Astrocyte of the spinal cord (primary cell): ENCODE measurements at regions not wholly inside any gene's neighbourhood (a gene's known extent, or its start where the extent isn't known, plus 50 kb on each side); places are given as distances from the start of the nearest gene placed in this dataset.

Experiments used
- DNase-seq: peaks from one replicate; pipeline ENCODE4 v3.0.0; 2011; ENCODE audit warnings: low read depth, low spot score
- H3K4me3 ChIP-seq: 2 replicates; pipeline ENCODE4 v1.5.1; 2011; ENCODE audit warnings: low read depth, mild to moderate bottlenecking, low read length, moderate library complexity
- in situ Hi-C: cut with HindIII; loops from 2 replicates; pipeline ENCODE4 v1.10.0; 2017; ENCODE audit warnings: low sequenced_read_pairs
- TF ChIP-seq, protein P1 (sequence below): IDR thresholded peaks from 2 replicates; pipeline ENCODE4 v1.5.1; 2012; ENCODE audit warnings: low read depth, mild to moderate bottlenecking, low read length, inconsistent platforms

DNA sequence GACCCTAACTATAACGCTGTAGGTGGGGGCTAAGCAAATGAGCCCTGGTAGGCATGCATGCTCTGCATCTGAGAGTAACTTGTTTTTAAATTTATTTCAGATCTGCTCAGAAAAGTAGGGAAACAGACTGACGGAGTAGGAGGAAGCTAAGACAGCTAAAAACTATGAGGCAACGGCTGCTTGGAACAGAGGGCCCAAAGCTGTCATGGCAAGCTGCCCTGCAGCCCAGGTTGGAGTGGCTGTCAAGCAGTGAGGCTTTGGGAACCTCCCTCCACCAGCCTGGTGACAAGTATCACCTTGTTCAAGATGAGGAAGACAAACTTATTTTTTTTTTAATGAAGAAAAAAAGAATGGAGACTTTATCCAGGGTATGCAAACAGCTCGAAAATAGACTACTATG is 439.8 kb downstream of the NLGN4X start:
- no peak overlapping the region for H3K4me3 ChIP-seq
- TF ChIP-seq, protein P1, sequence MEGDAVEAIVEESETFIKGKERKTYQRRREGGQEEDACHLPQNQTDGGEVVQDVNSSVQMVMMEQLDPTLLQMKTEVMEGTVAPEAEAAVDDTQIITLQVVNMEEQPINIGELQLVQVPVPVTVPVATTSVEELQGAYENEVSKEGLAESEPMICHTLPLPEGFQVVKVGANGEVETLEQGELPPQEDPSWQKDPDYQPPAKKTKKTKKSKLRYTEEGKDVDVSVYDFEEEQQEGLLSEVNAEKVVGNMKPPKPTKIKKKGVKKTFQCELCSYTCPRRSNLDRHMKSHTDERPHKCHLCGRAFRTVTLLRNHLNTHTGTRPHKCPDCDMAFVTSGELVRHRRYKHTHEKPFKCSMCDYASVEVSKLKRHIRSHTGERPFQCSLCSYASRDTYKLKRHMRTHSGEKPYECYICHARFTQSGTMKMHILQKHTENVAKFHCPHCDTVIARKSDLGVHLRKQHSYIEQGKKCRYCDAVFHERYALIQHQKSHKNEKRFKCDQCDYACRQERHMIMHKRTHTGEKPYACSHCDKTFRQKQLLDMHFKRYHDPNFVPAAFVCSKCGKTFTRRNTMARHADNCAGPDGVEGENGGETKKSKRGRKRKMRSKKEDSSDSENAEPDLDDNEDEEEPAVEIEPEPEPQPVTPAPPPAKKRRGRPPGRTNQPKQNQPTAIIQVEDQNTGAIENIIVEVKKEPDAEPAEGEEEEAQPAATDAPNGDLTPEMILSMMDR = no peak
- no peak for DNase-seq
- in situ Hi-C loops = no loop called here

DNA sequence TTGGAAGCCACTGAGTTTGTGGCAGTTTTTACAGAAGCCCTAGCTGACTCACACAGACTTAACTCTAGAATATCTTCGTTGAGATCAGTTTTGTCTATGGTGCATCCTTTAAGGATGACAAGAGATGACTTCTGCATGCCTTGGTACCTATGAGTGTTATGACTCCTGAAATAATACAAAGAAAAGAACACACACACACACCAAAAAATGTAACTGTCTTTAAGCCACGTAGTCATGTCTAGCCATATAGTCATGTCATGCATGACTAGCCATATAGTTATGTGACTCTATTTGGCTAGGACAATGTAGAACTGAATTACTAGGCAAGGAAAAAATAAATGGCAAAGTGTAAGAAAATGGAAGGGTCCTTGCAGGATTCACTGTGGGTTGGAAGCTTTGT is 447.8 kb downstream of the NLGN4X start:
- H3K4me3 ChIP-seq = no peak overlapping the region
- in situ Hi-C loops = no loop called here
- TF ChIP-seq, protein P1 = no peak
- no peak for DNase-seq

DNA sequence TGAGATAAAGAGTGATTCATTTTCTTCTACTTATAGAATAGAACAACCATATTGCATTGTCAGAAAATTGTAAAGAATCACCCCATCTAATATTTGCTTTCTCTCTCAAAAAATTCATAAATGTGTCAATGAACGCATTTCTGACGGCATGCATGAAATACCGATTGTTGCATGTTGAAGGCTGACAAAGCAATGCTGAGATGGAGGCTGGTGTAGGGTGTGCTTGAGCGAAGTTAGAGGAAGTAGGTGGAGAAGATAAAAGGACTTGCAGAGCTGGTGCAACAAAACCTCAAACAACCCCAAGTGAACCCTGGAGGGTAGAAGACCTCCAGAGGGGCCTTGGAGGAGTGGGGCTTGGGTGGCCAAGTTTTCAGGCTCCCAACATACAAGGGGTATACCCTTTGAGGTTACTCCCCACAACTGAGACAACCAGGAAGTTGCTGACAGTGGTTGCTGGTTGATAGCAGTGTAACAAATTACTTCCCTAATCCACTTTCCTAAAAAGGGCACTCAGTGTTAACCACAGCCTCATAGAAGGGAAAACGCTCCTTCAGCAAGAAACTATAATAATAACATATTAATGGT is 452.7 kb downstream of the NLGN4X start:
- DNase-seq = no peak
- no peak overlapping the region for H3K4me3 ChIP-seq
- in situ Hi-C loops = no loop called here
- TF ChIP-seq, protein P1 = no peak

DNA sequence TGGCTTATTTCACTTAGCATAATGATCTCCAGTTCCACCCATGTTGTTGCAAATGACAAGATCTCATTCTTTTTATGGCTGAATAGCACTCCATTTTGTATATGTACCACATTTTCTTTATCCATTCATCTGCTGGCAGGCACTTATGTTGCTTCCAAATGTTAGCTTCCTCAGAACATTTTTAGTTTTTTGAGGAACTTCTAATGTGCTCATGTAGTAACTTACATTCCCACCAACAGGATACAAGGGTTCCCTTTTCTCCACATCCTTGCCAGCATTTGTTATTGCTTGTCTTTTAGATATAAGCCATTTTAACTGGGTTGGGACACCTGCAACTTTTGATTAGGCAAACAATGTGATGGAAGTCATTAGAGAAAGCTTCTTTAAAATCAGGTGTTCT is 454.2 kb downstream of the NLGN4X start:
- no peak overlapping the region for H3K4me3 ChIP-seq
- DNase-seq = no peak
- in situ Hi-C loops = no loop called here
- TF ChIP-seq, protein P1 = no peak

DNA sequence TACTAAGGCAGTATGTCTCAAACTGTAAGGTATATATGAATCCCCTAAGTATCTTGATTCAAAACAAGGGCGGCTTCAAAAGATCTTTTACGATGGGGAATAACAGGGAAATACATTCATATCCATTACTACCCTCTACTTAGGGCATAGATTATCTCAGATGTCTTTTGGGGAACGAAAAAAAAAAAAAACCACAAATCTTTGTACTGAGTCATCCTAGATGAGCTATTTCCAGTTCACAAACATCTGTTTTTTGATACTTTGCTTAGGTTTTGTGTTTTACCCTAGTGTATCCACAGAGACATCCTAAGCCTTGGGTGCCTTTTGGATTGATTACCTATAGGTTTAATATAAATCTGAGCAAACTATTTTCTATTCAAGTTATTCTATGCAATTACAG is 457.2 kb downstream of the NLGN4X start:
- in situ Hi-C loops = no loop called here
- no peak for DNase-seq
- TF ChIP-seq, protein P1 = no peak
- H3K4me3 ChIP-seq = no peak overlapping the region

DNA sequence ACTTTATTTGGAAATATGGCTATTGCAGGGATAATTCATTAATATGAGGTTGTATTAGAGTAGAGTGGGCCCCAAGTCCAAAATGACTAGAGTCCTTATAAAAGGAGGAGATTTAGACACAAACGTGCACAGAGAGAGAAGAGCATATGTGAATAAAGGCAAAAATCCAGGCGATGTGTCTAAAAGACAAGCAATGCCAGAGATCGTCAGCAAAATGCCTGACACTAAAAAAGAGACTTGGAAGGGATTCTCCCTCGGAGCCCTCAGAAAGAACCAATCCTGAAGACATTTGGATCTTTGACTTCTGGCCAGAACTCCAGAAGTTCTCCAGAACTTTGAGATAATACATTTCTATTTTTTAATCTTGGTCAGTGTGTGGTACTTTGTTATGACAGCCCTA is 472.1 kb downstream of the NLGN4X start:
- in situ Hi-C loops = no loop called here
- no peak for DNase-seq
- H3K4me3 ChIP-seq = no peak overlapping the region
- TF ChIP-seq, protein P1 = no peak

DNA sequence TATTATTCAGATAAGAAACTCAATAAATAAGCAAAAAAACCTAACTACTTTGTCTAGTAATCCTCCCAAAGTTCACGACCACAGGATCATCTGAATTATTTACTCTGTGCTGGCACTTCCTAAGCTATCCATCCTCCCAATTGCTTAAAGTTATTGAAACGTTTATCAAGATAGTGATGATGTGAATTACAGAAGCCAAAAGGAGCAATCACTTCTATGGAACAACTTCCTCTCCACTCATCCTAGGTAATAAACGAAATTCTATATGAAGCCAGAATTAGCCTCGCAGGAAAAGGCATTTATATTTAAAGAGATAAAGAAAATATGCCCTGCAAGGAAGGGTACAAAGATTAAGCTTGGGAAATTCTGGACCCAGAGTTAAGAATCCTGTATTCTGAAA is 475.4 kb downstream of the NLGN4X start:
- TF ChIP-seq, protein P1 = no peak
- in situ Hi-C loops = no loop called here
- no peak overlapping the region for H3K4me3 ChIP-seq
- DNase-seq = no peak
